ENCODE measurements at regions not wholly inside any gene's neighbourhood (a gene's known extent, or its start where the extent isn't known, plus 50 kb on each side); places are given as distances from the start of the nearest gene placed in this dataset.

GRCh38 chr4:137627739-137628460, 95.6 kb upstream of the PCDH18 start:
- intact Hi-C loops (cut with micrococcal nuclease; ENCODE audit: unreplicated experiment): no loop called here

GRCh38 chr4:137626942-137627738, 94.8 kb upstream of the PCDH18 start:
- no peaks in the 10 kb centered on the region for H4K20me1 ChIP-seq (ENCODE audit: insufficient read depth, low read length)
- no peaks in the 10 kb centered on the region for H3K9me3 ChIP-seq (ENCODE audit: low read length)
- intact Hi-C loops (cut with micrococcal nuclease; ENCODE audit: unreplicated experiment): no loop called here
- H3K4me2 ChIP-seq (ENCODE audit: low read length): no peak overlapping the region
- no peaks in the 10 kb centered on the region for H3K4me1 ChIP-seq (ENCODE audit: insufficient read depth, low read length, poor library complexity, severe bottlenecking)
- no peaks in the 10 kb centered on the region for H3K79me2 ChIP-seq (ENCODE audit: insufficient read depth, low read depth, low read length)
- no peak overlapping the region for H2AFZ ChIP-seq (ENCODE audit: low read length)
- DNase-seq (ENCODE audit: low spot score): no peak
- H3K27ac ChIP-seq (ENCODE audit: low read depth, low read length, poor library complexity, severe bottlenecking): no peak overlapping the region
- ChIA-PET CTCF (ENCODE audit: unreplicated experiment) (no interaction called here), POLR2A (interaction anchor here (1.1 kb wide), 1 partner anchor 20 kb away, joined by 3 read pairs; no protein-coding TSS in a partner anchor)
- BruUV-seq (replicated peaks): no TSS peak
- no peak overlapping the region for H3K4me3 ChIP-seq (ENCODE audit: low read depth, low read length, poor library complexity, severe bottlenecking)
- no peaks in the 10 kb centered on the region for H3K9me2 ChIP-seq (ENCODE audit: insufficient read depth, low read length)
- TF ChIP-seq EZH2phosphoT487 (IDR thresholded peaks at IDR 0.05; ENCODE audit: borderline replicate concordance, low read depth, low read length): no peak
- TF ChIP-seq, protein P1, sequence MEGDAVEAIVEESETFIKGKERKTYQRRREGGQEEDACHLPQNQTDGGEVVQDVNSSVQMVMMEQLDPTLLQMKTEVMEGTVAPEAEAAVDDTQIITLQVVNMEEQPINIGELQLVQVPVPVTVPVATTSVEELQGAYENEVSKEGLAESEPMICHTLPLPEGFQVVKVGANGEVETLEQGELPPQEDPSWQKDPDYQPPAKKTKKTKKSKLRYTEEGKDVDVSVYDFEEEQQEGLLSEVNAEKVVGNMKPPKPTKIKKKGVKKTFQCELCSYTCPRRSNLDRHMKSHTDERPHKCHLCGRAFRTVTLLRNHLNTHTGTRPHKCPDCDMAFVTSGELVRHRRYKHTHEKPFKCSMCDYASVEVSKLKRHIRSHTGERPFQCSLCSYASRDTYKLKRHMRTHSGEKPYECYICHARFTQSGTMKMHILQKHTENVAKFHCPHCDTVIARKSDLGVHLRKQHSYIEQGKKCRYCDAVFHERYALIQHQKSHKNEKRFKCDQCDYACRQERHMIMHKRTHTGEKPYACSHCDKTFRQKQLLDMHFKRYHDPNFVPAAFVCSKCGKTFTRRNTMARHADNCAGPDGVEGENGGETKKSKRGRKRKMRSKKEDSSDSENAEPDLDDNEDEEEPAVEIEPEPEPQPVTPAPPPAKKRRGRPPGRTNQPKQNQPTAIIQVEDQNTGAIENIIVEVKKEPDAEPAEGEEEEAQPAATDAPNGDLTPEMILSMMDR (conservative IDR thresholded peaks at IDR 0.05; ENCODE audit: low read length): no peak
- no peaks in the 10 kb centered on the region for H3K36me3 ChIP-seq (ENCODE audit: insufficient read depth, low read length)

More at GRCh38 chr4:137627739-137628460, 95.6 kb upstream of the PCDH18 start:
- H4K20me1 ChIP-seq (ENCODE audit: insufficient read depth, low read length): no peaks in the 10 kb centered on the region
- TF ChIP-seq, protein P1 (conservative IDR thresholded peaks at IDR 0.05; ENCODE audit: low read length): no peak
- TF ChIP-seq EZH2phosphoT487 (IDR thresholded peaks at IDR 0.05; ENCODE audit: borderline replicate concordance, low read depth, low read length): no peak
- H3K9me3 ChIP-seq (ENCODE audit: low read length): no peaks in the 10 kb centered on the region
- ChIA-PET POLR2A (interaction anchor here (1.1 kb wide), 1 partner anchor 19 kb away, joined by 3 read pairs; no protein-coding TSS in a partner anchor), CTCF (ENCODE audit: unreplicated experiment) (no interaction called here)
- no peak overlapping the region for H2AFZ ChIP-seq (ENCODE audit: low read length)
- DNase-seq (ENCODE audit: low spot score): no peak
- no peak overlapping the region for H3K27ac ChIP-seq (ENCODE audit: low read depth, low read length, poor library complexity, severe bottlenecking)
- H3K9me2 ChIP-seq (ENCODE audit: insufficient read depth, low read length): no peaks in the 10 kb centered on the region
- H3K4me3 ChIP-seq (ENCODE audit: low read depth, low read length, poor library complexity, severe bottlenecking): no peak overlapping the region
- no peak overlapping the region for H3K4me2 ChIP-seq (ENCODE audit: low read length)
- no peaks in the 10 kb centered on the region for H3K36me3 ChIP-seq (ENCODE audit: insufficient read depth, low read length)
- no peaks in the 10 kb centered on the region for H3K4me1 ChIP-seq (ENCODE audit: insufficient read depth, low read length, poor library complexity, severe bottlenecking)
- H3K79me2 ChIP-seq (ENCODE audit: insufficient read depth, low read depth, low read length): no peaks in the 10 kb centered on the region
- BruUV-seq (replicated peaks): no TSS peak
